HL-60 (cell line): ENCODE measurements at regions not wholly inside any gene's neighbourhood (a gene's known extent, or its start where the extent isn't known, plus 50 kb on each side); places are given as distances from the start of the nearest gene placed in this dataset.

Experiments used
- DNase-seq, 2 experiments: peaks; one replicate each; pipeline ENCODE4 v3.0.0-alpha.2; 2010 to 2020; ENCODE audit warnings: low read depth in 1 of 2, low spot score in 1 of 2
- H3K27ac ChIP-seq: fragments of 250-450 bp; sonication (Bioruptor Pico); replicated peaks from 2 replicates; pipeline ENCODE4 v1.5.1; 2020; ENCODE audit warnings: mild to moderate bottlenecking, moderate library complexity
- H3K27me3 ChIP-seq: fragments of 250-450 bp; sonication (Bioruptor Pico); 2 replicates; pipeline ENCODE4 v1.5.1; 2021; ENCODE audit warnings: mild to moderate bottlenecking, moderate library complexity; ENCODE audit not compliant: insufficient read depth, poor library complexity, severe bottlenecking
- H3K4me3 ChIP-seq: replicated peaks from 2 replicates; pipeline ENCODE4 v1.5.1; 2011; ENCODE audit warnings: mild to moderate bottlenecking, control low read depth, low read length; ENCODE audit not compliant: insufficient read depth
- CTCF ChIP-seq: IDR thresholded peaks from one replicate; pipeline ENCODE4 v1.5.1; 2011; ENCODE audit warnings: low read length, control low read depth, inconsistent platforms; ENCODE audit not compliant: insufficient read depth
- GABPA ChIP-seq: IDR thresholded peaks from 2 replicates; pipeline ENCODE4 v1.6.1; 2012; ENCODE audit warnings: low read depth
- POLR2AphosphoS5 ChIP-seq: IDR thresholded peaks from 2 replicates; pipeline ENCODE4 v1.6.1; 2012; ENCODE audit warnings: low read depth
- REST ChIP-seq: IDR thresholded peaks from 2 replicates; pipeline ENCODE4 v1.6.1; 2012; ENCODE audit warnings: low read depth; ENCODE audit not compliant: insufficient replicate concordance
- SPI1 ChIP-seq: IDR thresholded peaks from 2 replicates; pipeline ENCODE4 v1.6.1; 2012; ENCODE audit warnings: low read depth, mild to moderate bottlenecking, borderline replicate concordance

GRCh38 chr13:22085001-22085400 is 414.1 kb downstream of the FGF9 start:
- DNase-seq, result no peak
- H3K4me3 ChIP-seq, result no peak overlapping the region
- no peak for TF ChIP-seq REST
- H3K27ac ChIP-seq, result no peak overlapping the region
- no peaks in the 10 kb centered on the region for H3K27me3 ChIP-seq

DNA sequence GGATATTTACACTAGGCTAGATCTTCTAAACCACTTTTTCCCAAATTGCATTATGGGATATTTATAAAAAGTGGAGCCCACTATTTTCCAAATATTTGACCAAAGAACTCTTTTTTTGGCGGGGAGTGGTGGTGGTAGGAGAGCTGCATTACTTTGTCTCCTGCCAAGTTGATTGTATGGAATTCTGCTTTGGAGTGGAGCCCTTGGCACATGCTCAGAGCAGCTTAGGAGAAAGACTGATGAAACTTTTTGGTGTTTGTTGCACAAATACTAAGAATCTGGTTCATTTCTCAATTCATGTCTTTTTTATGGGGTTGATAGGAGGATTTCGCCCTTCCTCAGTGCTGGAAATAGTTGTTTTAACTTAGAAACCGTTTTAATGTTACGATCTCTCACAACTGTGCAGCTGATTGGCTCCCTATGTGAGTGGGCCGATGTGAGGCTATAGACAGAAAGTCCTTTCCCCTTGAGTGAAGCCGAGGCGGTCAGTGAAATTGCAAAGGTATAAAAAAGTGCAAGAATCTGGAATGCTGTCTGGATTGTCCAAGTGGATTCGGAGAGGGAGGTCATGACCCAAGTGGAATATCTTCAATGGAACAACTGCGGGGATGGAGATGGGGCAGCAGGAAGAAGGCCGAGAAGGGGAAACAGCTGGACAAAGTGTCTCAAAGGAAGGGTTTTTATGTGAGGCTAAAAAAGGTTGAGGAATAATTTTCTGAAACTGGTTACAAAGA is 415.9 kb downstream of the FGF9 start:
- Histone ChIP-seq H3K4me3 (no peak overlapping the region), H3K27ac (no peak overlapping the region), H3K27me3 (no peaks in the 10 kb centered on the region)
- DNase-seq, result no peak
- TF ChIP-seq CTCF (no peak), REST (no peak), SPI1 (no peak), GABPA (no peak)

DNA sequence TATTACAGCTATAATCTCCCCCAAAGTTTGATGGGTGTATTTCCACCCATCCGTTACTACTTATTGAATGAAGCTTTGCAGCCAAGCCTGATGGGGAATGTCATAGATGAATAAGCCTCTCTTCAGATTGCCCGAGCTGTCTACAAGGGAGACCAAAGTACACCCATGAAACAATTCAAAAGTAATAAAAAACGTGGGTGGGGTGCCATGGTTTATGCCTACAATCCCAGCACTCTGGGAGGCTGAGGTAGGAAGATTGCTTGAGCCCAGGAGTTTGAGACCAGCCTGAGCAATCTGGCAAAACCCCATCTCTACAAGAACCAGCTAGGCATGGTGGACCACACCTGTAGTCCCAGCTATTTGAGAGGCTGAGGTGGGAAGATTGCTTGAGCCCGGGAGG is 419.2 kb downstream of the FGF9 start:
- H3K27ac ChIP-seq, result no peak overlapping the region
- no peaks in the 10 kb centered on the region for H3K27me3 ChIP-seq
- no peak overlapping the region for H3K4me3 ChIP-seq
- DNase-seq, result no peak
- TF ChIP-seq SPI1 (no peak), REST (no peak), CTCF (no peak), POLR2AphosphoS5 (no peak), GABPA (no peak)
